GM19043 (cell line): ENCODE measurements at regions not wholly inside any gene's neighbourhood (a gene's known extent, or its start where the extent isn't known, plus 50 kb on each side); places are given as distances from the start of the nearest gene placed in this dataset.

Source experiments
- ATAC-seq: cut with Tn5 transposase; IDR thresholded peaks from one replicate; pipeline ENCODE4 v1.9.1; 2021; ENCODE audit warnings: low read depth; ENCODE audit not compliant: unreplicated experiment

GRCh38 chr18:39938676-39939608 is 2016.1 kb upstream of the PIK3C3 start:
- no peak for ATAC-seq

GRCh38 chr18:39935598-39935997 is 2019.4 kb upstream of the PIK3C3 start:
- no peak for ATAC-seq

- ATAC-seq = no peak
These were observed 2036.2 kb upstream of the PIK3C3 start for GRCh38 chr18:39918847-39919246.

- no peak for ATAC-seq
These were observed 2041.2 kb upstream of the PIK3C3 start for GRCh38 chr18:39913672-39914366.

- ATAC-seq = no peak
These were observed 2043.3 kb upstream of the PIK3C3 start for GRCh38 chr18:39911716-39912115.

GRCh38 chr18:39909706-39910105 is 2045.3 kb upstream of the PIK3C3 start:
- ATAC-seq = no peak

GRCh38 chr18:39886136-39886535 is 2068.9 kb upstream of the PIK3C3 start:
- no peak for ATAC-seq

- ATAC-seq = no peak
These were observed 2082.4 kb upstream of the PIK3C3 start for GRCh38 chr18:39872651-39873050.

GRCh38 chr18:39871961-39872360 is 2083.1 kb upstream of the PIK3C3 start:
- ATAC-seq = no peak

- no peak for ATAC-seq
These were observed 2084.4 kb upstream of the PIK3C3 start for GRCh38 chr18:39870591-39870990.

GRCh38 chr18:39863916-39864315 is 2091.1 kb upstream of the PIK3C3 start:
- ATAC-seq = no peak

GRCh38 chr18:39862341-39862740 is 2092.7 kb upstream of the PIK3C3 start:
- no peak for ATAC-seq

- no peak for ATAC-seq
These were observed 2100.7 kb upstream of the PIK3C3 start for GRCh38 chr18:39854291-39854690.

- ATAC-seq = no peak
These were observed 2108.8 kb upstream of the PIK3C3 start for GRCh38 chr18:39846265-39846664.

GRCh38 chr18:39845631-39846030 is 2109.4 kb upstream of the PIK3C3 start:
- no peak for ATAC-seq

GRCh38 chr18:39845106-39845505 is 2109.9 kb upstream of the PIK3C3 start:
- no peak for ATAC-seq

- no peak for ATAC-seq
These were observed 2111.5 kb upstream of the PIK3C3 start for GRCh38 chr18:39843546-39843945.

GRCh38 chr18:39842366-39842914 is 2112.6 kb upstream of the PIK3C3 start:
- no peak for ATAC-seq

- no peak for ATAC-seq
These were observed 2113.3 kb upstream of the PIK3C3 start for GRCh38 chr18:39841482-39842365.

GRCh38 chr18:39840856-39841481 is 2114.1 kb upstream of the PIK3C3 start:
- ATAC-seq = no peak
